ENCODE measurements at regions not wholly inside any gene's neighbourhood (a gene's known extent, or its start where the extent isn't known, plus 50 kb on each side); places are given as distances from the start of the nearest gene placed in this dataset.

GRCh38 chr13:80718970-80719369 lies 378.0 kb upstream of the SPRY2 start:
- Histone ChIP-seq H3K9me3 (no peaks in the 10 kb centered on the region), H3K4me3 (no peak overlapping the region), H3K27me3 (no peaks in the 10 kb centered on the region), H3K4me1 (no peaks in the 10 kb centered on the region), H3K36me3 (no peaks in the 10 kb centered on the region), H3K27ac (no peak overlapping the region)
- 91 to 92% methylated on average over 1 of the region's 1 CpG for WGBS, 2 donors (ENCODE audit: low coverage in 1 of 2)
- no peak for ATAC-seq
- no peak for TF ChIP-seq POLR2A (IDR thresholded peaks at IDR 0.05)

GRCh38 chr13:80717776-80718175 lies 376.9 kb upstream of the SPRY2 start:
- Histone ChIP-seq H3K4me1 (no peaks in the 10 kb centered on the region), H3K27ac (no peak overlapping the region), H3K27me3 (no peaks in the 10 kb centered on the region), H3K9me3 (peaks cover 0 to 3% (median 0%) of the 10 kb centered on the region in 3 donors), H3K36me3 (no peaks in the 10 kb centered on the region), H3K4me3 (no peak overlapping the region)
- TF ChIP-seq EP300 (IDR thresholded peaks at IDR 0.05) (no peak), CTCF (IDR thresholded peaks at IDR 0.05) (no peak), POLR2AphosphoS5 (IDR thresholded peaks at IDR 0.05) (no peak), POLR2A (IDR thresholded peaks at IDR 0.05) (no peak)
- ATAC-seq = no peak
- WGBS, 2 donors (ENCODE audit: low coverage in 1 of 2) = 88 to 91% methylated on average over 4 of the region's 4 CpGs

GRCh38 chr13:80716610-80717081 lies 375.7 kb upstream of the SPRY2 start:
- no peaks in the 10 kb centered on the region for H3K4me1 ChIP-seq
- TF ChIP-seq EP300 (IDR thresholded peaks at IDR 0.05) (no peak), POLR2A (IDR thresholded peaks at IDR 0.05) (no peak), POLR2AphosphoS5 (IDR thresholded peaks at IDR 0.05) (no peak), CTCF (IDR thresholded peaks at IDR 0.05) (no peak)
- WGBS, 2 donors (ENCODE audit: low coverage in 1 of 2) = 40 to 47% methylated on average over 5 of the region's 5 CpGs
- H3K27me3 ChIP-seq = no peaks in the 10 kb centered on the region
- no peak overlapping the region for H3K27ac ChIP-seq
- no peak for ATAC-seq
- H3K9me3 ChIP-seq = peaks cover 0 to 5% (median 0%) of the 10 kb centered on the region in 3 donors
- H3K36me3 ChIP-seq = no peaks in the 10 kb centered on the region
- no peak overlapping the region for H3K4me3 ChIP-seq

- TF ChIP-seq EP300 (IDR thresholded peaks at IDR 0.05) = no peak
- no peak for TF ChIP-seq POLR2AphosphoS5 (IDR thresholded peaks at IDR 0.05)
- TF ChIP-seq POLR2A (IDR thresholded peaks at IDR 0.05) = no peak
- no peak for TF ChIP-seq CTCF (IDR thresholded peaks at IDR 0.05)
- no peaks in the 10 kb centered on the region for H3K36me3 ChIP-seq
- H3K4me3 ChIP-seq = no peak overlapping the region
- WGBS, 2 donors (ENCODE audit: low coverage in 1 of 2) = 90 to 92% methylated on average over 2 of the region's 2 CpGs
- no peak overlapping the region for H3K27ac ChIP-seq
- no peaks in the 10 kb centered on the region for H3K4me1 ChIP-seq
- no peaks in the 10 kb centered on the region for H3K27me3 ChIP-seq
- no peak for ATAC-seq
- peaks cover 0 to 13% (median 0%) of the 10 kb centered on the region in 3 donors for H3K9me3 ChIP-seq
These were observed 371.1 kb upstream of the SPRY2 start for GRCh38 chr13:80712026-80712425.

- Histone ChIP-seq H3K4me1 (no peaks in the 10 kb centered on the region), H3K9me3 (peaks cover 0 to 17% (median 0%) of the 10 kb centered on the region in 3 donors), H3K4me3 (no peak overlapping the region), H3K27ac (no peak overlapping the region), H3K27me3 (no peaks in the 10 kb centered on the region), H3K36me3 (no peaks in the 10 kb centered on the region)
- TF ChIP-seq POLR2AphosphoS5 (IDR thresholded peaks at IDR 0.05) (no peak), POLR2A (IDR thresholded peaks at IDR 0.05) (no peak), CTCF (IDR thresholded peaks at IDR 0.05) (no peak), EP300 (IDR thresholded peaks at IDR 0.05) (no peak)
- ATAC-seq = no peak
These were observed 367.9 kb upstream of the SPRY2 start for GRCh38 chr13:80708791-80709190.

All from gastroesophageal sphincter (tissue), 4 donors.